Bronchial epithelial cell (primary cell): ENCODE measurements at regions not wholly inside any gene's neighbourhood (a gene's known extent, or its start where the extent isn't known, plus 50 kb on each side); places are given as distances from the start of the nearest gene placed in this dataset.
A peak's percentile ranks its signal among the peaks of the same experiment; 100 is the strongest.

ENCODE experiments used
- DNase-seq: peaks from one replicate; pipeline ENCODE4 v3.0.0-alpha.2; 2010; ENCODE audit warnings: low read depth
- FAIRE-seq: peaks from 2 replicates; lab custom pipeline; 2011; peaks lifted over from hg19 to GRCh38; lab: Jason Lieb, UNC
- H3K27me3 ChIP-seq: 2 replicates; pipeline ENCODE4 v1.5.1; 2011; ENCODE audit warnings: low read length; ENCODE audit not compliant: control insufficient read depth, insufficient read depth
- H3K36me3 ChIP-seq: 2 replicates; pipeline ENCODE4 v1.5.1; 2011; ENCODE audit warnings: low read length; ENCODE audit not compliant: control insufficient read depth, insufficient read depth
- H3K4me3 ChIP-seq: 2 replicates; pipeline ENCODE4 v1.5.1; 2011; ENCODE audit warnings: mild to moderate bottlenecking, low read depth, low read length, control low read depth
- TF ChIP-seq, protein P1 (sequence below): IDR thresholded peaks from 2 replicates; pipeline ENCODE4 v1.5.1; 2011; ENCODE audit warnings: mild to moderate bottlenecking, moderate library complexity, low read length, control low read depth, inconsistent platforms; ENCODE audit not compliant: insufficient read depth, severe bottlenecking

DNA sequence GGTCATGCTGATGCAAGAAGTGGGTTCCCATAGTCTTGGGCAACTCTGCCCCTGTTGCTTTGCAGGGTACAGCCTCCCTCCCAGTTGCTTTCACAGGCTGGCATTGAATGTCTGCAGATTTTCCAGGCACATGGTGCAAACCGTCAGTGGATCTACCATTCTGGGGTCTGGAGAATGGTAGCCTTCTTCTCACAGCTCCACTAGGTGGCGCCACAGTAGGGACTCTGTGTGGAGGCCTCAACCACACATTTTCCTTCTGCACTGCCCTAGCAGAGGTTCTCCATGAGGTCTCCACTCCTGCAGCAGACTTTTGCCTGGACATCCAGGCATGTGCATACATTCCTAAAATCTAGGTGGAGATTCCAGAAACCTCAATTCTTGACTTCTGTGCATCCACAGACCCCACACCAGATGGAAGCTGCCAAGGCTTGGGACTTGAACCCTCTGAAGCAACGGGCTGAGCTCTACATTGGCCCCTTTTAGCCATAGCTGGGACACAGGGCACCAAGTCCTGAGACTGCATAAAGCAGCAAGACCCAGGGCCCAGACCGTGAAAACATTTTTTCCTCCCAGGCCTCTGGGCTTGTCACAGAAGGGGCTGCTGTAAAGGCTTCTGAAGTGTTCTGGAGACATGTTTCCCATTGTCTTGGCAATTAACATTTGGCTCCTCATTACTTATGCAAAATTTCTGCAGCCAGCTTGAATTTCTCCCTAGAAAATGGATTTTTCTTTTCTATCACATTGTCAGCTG, 466.2 kb upstream of the PBX1 start:
- Histone ChIP-seq H3K27me3 (no peaks in the 10 kb centered on the region), H3K36me3 (no peaks in the 10 kb centered on the region), H3K4me3 (no peak overlapping the region)
- DNase-seq (no peak), FAIRE-seq (peak; percentile 79)
- TF ChIP-seq, protein P1, sequence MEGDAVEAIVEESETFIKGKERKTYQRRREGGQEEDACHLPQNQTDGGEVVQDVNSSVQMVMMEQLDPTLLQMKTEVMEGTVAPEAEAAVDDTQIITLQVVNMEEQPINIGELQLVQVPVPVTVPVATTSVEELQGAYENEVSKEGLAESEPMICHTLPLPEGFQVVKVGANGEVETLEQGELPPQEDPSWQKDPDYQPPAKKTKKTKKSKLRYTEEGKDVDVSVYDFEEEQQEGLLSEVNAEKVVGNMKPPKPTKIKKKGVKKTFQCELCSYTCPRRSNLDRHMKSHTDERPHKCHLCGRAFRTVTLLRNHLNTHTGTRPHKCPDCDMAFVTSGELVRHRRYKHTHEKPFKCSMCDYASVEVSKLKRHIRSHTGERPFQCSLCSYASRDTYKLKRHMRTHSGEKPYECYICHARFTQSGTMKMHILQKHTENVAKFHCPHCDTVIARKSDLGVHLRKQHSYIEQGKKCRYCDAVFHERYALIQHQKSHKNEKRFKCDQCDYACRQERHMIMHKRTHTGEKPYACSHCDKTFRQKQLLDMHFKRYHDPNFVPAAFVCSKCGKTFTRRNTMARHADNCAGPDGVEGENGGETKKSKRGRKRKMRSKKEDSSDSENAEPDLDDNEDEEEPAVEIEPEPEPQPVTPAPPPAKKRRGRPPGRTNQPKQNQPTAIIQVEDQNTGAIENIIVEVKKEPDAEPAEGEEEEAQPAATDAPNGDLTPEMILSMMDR = peak; percentile 24

GRCh38 chr1:164093543-164093942, 465.4 kb upstream of the PBX1 start:
- TF ChIP-seq, protein P1 = no peak
- FAIRE-seq (no peak), DNase-seq (no peak)
- no peaks in the 10 kb centered on the region for H3K27me3 ChIP-seq
- no peak overlapping the region for H3K4me3 ChIP-seq
- H3K36me3 ChIP-seq = no peaks in the 10 kb centered on the region

DNA sequence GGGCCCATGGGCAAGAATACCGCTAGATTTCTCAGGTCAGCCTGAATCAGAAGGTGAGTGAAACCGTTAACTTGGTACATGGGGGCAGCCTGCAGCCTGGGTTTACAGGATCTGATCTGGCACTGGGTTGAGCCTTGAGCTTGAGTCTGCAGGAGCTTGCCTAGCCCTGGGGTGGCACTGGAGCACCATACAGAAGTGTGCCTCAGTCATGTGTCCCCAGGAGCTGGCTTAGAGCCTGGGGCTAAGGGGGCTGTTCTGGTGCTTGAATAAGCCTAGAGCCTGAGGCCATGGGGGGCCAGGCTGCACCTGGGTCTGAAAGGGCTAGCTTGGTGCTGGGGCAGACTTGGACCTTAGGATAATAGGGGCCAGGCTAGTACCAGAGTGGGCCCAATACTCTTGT, 457.2 kb upstream of the PBX1 start:
- no peaks in the 10 kb centered on the region for H3K27me3 ChIP-seq
- FAIRE-seq = no peak
- no peaks in the 10 kb centered on the region for H3K36me3 ChIP-seq
- H3K4me3 ChIP-seq = no peak overlapping the region
- no peak for DNase-seq
- TF ChIP-seq, protein P1 = no peak

- TF ChIP-seq, protein P1 = no peak
- no peak for DNase-seq
- no peak for FAIRE-seq
- Histone ChIP-seq H3K4me3 (no peak overlapping the region), H3K36me3 (no peaks in the 10 kb centered on the region), H3K27me3 (no peaks in the 10 kb centered on the region)
Observed at GRCh38 chr1:164131949-164132348, 427.0 kb upstream of the PBX1 start.

GRCh38 chr1:164137273-164137925, 421.6 kb upstream of the PBX1 start:
- TF ChIP-seq, protein P1 = no peak
- DNase-seq (no peak), FAIRE-seq (no peak)
- Histone ChIP-seq H3K36me3 (no peaks in the 10 kb centered on the region), H3K4me3 (no peak overlapping the region), H3K27me3 (no peaks in the 10 kb centered on the region)
